Gastroesophageal sphincter (tissue), 4 donors: ENCODE measurements at regions not wholly inside any gene's neighbourhood (a gene's known extent, or its start where the extent isn't known, plus 50 kb on each side); places are given as distances from the start of the nearest gene placed in this dataset.

ENCODE experiments used
- ATAC-seq: fragments of 150-250 bp; one replicate; pipeline ENCODE4 v1.9.1; 2016; ENCODE audit warnings: mild to moderate bottlenecking, moderate library complexity
- H3K27ac ChIP-seq, 4 donors: fragments of 200-600 bp; sonication (generic) in 3 of 4; 1 replicate in 3 of 4; 2 replicates in 1 of 4; pipeline ENCODE4 v1.5.1; 2016 to 2019
- H3K27me3 ChIP-seq: fragments of 200-600 bp; sonication (generic); one replicate; pipeline ENCODE4 v1.5.1; 2019
- H3K36me3 ChIP-seq, 2 donors: fragments of 200-600 bp; sonication (generic); one replicate each; pipeline ENCODE4 v1.5.1; 2019; ENCODE audit warnings: control low read depth in 1 of 2
- H3K4me1 ChIP-seq, 3 donors: fragments of 200-600 bp; sonication (generic); 1 replicate in 2 of 3; 2 replicates in 1 of 3; pipeline ENCODE4 v1.5.1; 2016 to 2019; ENCODE audit warnings: control low read depth in 2 of 3
- H3K4me3 ChIP-seq, 2 donors: fragments of 200-600 bp; sonication (generic); one replicate each; pipeline ENCODE4 v1.5.1; 2019; ENCODE audit warnings: mild to moderate bottlenecking in 1 of 2, moderate library complexity in 1 of 2
- H3K9me3 ChIP-seq, 3 donors: fragments of 200-600 bp; sonication (generic); one replicate each; pipeline ENCODE4 v1.5.1; 2017 to 2019; ENCODE audit warnings: control low read depth in 2 of 3
- CTCF ChIP-seq, 4 experiments: fragments of 200-600 bp in 2 of 4; fragments of 450-650 bp in 2 of 4; sonication (generic) in 1 of 4; IDR thresholded peaks; one replicate each; pipeline ENCODE4 v1.5.1; 2017 to 2019; ENCODE audit warnings: antibody characterized with exemption in 4 of 4, mild to moderate bottlenecking in 2 of 4, moderate library complexity in 2 of 4
- EP300 ChIP-seq: sonication (generic); formaldehyde crosslinking; IDR thresholded peaks from one replicate; pipeline ENCODE4 v1.6.1; 2017; ENCODE audit warnings: antibody characterized with exemption, mild to moderate bottlenecking
- POLR2A ChIP-seq, 2 donors: fragments of 450-650 bp; IDR thresholded peaks; one replicate each; pipeline ENCODE4 v1.6.1; 2017; ENCODE audit warnings: antibody characterized with exemption in 2 of 2, mild to moderate bottlenecking in 2 of 2, moderate library complexity in 1 of 2
- POLR2AphosphoS5 ChIP-seq: sonication (generic); formaldehyde crosslinking; IDR thresholded peaks from one replicate; pipeline ENCODE4 v1.6.1; 2017; ENCODE audit warnings: antibody characterized with exemption
- WGBS, 2 donors: methylation state at CpG; one replicate each; pipeline ENCODE4 v1.1.5; 2018; ENCODE audit warnings: low coverage in 1 of 2; 5-methylcytosine and 5-hydroxymethylcytosine counted together

GRCh38 chr5:61904730-61905129 lies 401.3 kb upstream of the KIF2A start:
- WGBS, 2 donors: 81% methylated on average over 1 of the region's 1 CpG; no CpG with 5 or more reads in 1 of the 2 donors
- H3K36me3 ChIP-seq: no peaks in the 10 kb centered on the region
- H3K4me3 ChIP-seq: no peak overlapping the region
- no peak for TF ChIP-seq POLR2AphosphoS5
- no peak for TF ChIP-seq POLR2A (IDR thresholded peaks at IDR 0.05)
- TF ChIP-seq CTCF (IDR thresholded peaks at IDR 0.05): no peak
- no peak for TF ChIP-seq EP300
- no peak for ATAC-seq
- no peaks in the 10 kb centered on the region for H3K9me3 ChIP-seq
- peaks cover 0 to 11% (median 0%) of the 10 kb centered on the region in 3 donors for H3K4me1 ChIP-seq
- no peak overlapping the region for H3K27ac ChIP-seq
- no peaks in the 10 kb centered on the region for H3K27me3 ChIP-seq

GRCh38 chr5:61905613-61906012 lies 400.4 kb upstream of the KIF2A start:
- no peak overlapping the region for H3K4me3 ChIP-seq
- no peak overlapping the region for H3K27ac ChIP-seq
- H3K4me1 ChIP-seq: peaks cover 0 to 11% (median 0%) of the 10 kb centered on the region in 3 donors
- H3K27me3 ChIP-seq: no peaks in the 10 kb centered on the region
- no peak for TF ChIP-seq POLR2A (IDR thresholded peaks at IDR 0.05)
- TF ChIP-seq CTCF (IDR thresholded peaks at IDR 0.05): no peak
- TF ChIP-seq POLR2AphosphoS5: no peak
- no peak for TF ChIP-seq EP300
- no peaks in the 10 kb centered on the region for H3K36me3 ChIP-seq
- no peaks in the 10 kb centered on the region for H3K9me3 ChIP-seq
- 20 to 25% methylated on average over 3 of the region's 3 CpGs for WGBS, 2 donors
- ATAC-seq: no peak

GRCh38 chr5:61906820-61907219 lies 399.2 kb upstream of the KIF2A start:
- ATAC-seq: no peak
- no peak overlapping the region for H3K27ac ChIP-seq
- peaks cover 0 to 11% (median 0%) of the 10 kb centered on the region in 3 donors for H3K4me1 ChIP-seq
- H3K27me3 ChIP-seq: no peaks in the 10 kb centered on the region
- whole genome bisulfite sequencing, 2 donors: 66 to 80% methylated on average over 5 of the region's 5 CpGs
- H3K9me3 ChIP-seq: peaks cover 0 to under 1% (median 0%) of the 10 kb centered on the region in 3 donors
- no peak overlapping the region for H3K4me3 ChIP-seq
- no peaks in the 10 kb centered on the region for H3K36me3 ChIP-seq
- TF ChIP-seq POLR2A (IDR thresholded peaks at IDR 0.05): no peak
- TF ChIP-seq POLR2AphosphoS5: no peak
- TF ChIP-seq CTCF (IDR thresholded peaks at IDR 0.05): no peak
- no peak for TF ChIP-seq EP300

- ATAC-seq: no peak
- Histone ChIP-seq H3K27me3 (no peaks in the 10 kb centered on the region), H3K9me3 (peaks cover 0 to 12% (median 0%) of the 10 kb centered on the region in 3 donors), H3K4me3 (no peak overlapping the region), H3K4me1 (peaks cover 0 to 11% (median 0%) of the 10 kb centered on the region in 3 donors), H3K36me3 (no peaks in the 10 kb centered on the region), H3K27ac (no peak overlapping the region)
- 79 to 100% methylated on average over 3 to 4 of the region's 4 CpGs for WGBS, 2 donors
- TF ChIP-seq POLR2A (IDR thresholded peaks at IDR 0.05) (no peak), POLR2AphosphoS5 (no peak), EP300 (no peak), CTCF (IDR thresholded peaks at IDR 0.05) (no peak)
Measured at GRCh38 chr5:61907995-61908394, 398.0 kb upstream of the KIF2A start.

GRCh38 chr5:61910771-61911170 lies 395.2 kb upstream of the KIF2A start:
- 40% methylated on average over 1 of the region's 2 CpGs; no CpG with 5 or more reads in 1 of the 2 donors for WGBS, 2 donors
- TF ChIP-seq POLR2AphosphoS5: no peak
- TF ChIP-seq EP300: no peak
- TF ChIP-seq POLR2A (IDR thresholded peaks at IDR 0.05): no peak
- TF ChIP-seq CTCF (IDR thresholded peaks at IDR 0.05): no peak

More at GRCh38 chr5:61910771-61911170, 395.2 kb upstream of the KIF2A start:
- H3K4me3 ChIP-seq: no peak overlapping the region
- peaks cover 0 to 7% (median 0%) of the 10 kb centered on the region in 3 donors for H3K4me1 ChIP-seq
- no peaks in the 10 kb centered on the region for H3K36me3 ChIP-seq
- H3K27me3 ChIP-seq: no peaks in the 10 kb centered on the region
- peaks cover 0 to 12% (median 0%) of the 10 kb centered on the region in 3 donors for H3K9me3 ChIP-seq
- no peak for ATAC-seq
- no peak overlapping the region for H3K27ac ChIP-seq
